GM19025 (cell line): ENCODE measurements at regions not wholly inside any gene's neighbourhood (a gene's known extent, or its start where the extent isn't known, plus 50 kb on each side); places are given as distances from the start of the nearest gene placed in this dataset.
A peak's percentile ranks its signal among the peaks of the same experiment; 100 is the strongest.

Source experiments
- ATAC-seq: cut with Tn5 transposase; IDR thresholded peaks from one replicate; pipeline ENCODE4 v1.9.1; 2021; ENCODE audit warnings: mild to moderate bottlenecking, low read depth, moderate library complexity; ENCODE audit not compliant: unreplicated experiment

- no peak for ATAC-seq
Observed at GRCh38 chr6:53744321-53744720, 50.5 kb upstream of the LRRC1 start.

GRCh38 chr6:53741034-53741823 is 53.6 kb upstream of the LRRC1 start:
- ATAC-seq = no peak

- no peak for ATAC-seq
Observed at GRCh38 chr6:53737746-53738145, 57.1 kb upstream of the LRRC1 start.

GRCh38 chr6:53735896-53736295 is 58.9 kb upstream of the LRRC1 start:
- no peak for ATAC-seq

- no peak for ATAC-seq
Observed at GRCh38 chr6:53734473-53735299, 60.1 kb upstream of the LRRC1 start.

- ATAC-seq = no peak
Observed at GRCh38 chr6:53731866-53732636, 62.8 kb upstream of the LRRC1 start.

GRCh38 chr6:53730767-53731166 is 64.0 kb upstream of the LRRC1 start:
- ATAC-seq = no peak

- no peak for ATAC-seq
Observed at GRCh38 chr6:53728570-53729194, 63.1 kb upstream of the KLHL31 start.

- no peak for ATAC-seq
Observed at GRCh38 chr6:53727748-53728147, 62.2 kb upstream of the KLHL31 start.

- ATAC-seq = peak; percentile 94
Observed at GRCh38 chr6:53725791-53726575, 60.4 kb upstream of the KLHL31 start.

GRCh38 chr6:53724501-53724900 is 58.9 kb upstream of the KLHL31 start:
- ATAC-seq = no peak

GRCh38 chr6:53723331-53723730 is 57.8 kb upstream of the KLHL31 start:
- no peak for ATAC-seq

GRCh38 chr6:53721766-53722165 is 56.2 kb upstream of the KLHL31 start:
- ATAC-seq = no peak

- peak; percentile 97 for ATAC-seq
Observed at GRCh38 chr6:53718597-53719460, 53.3 kb upstream of the KLHL31 start.

- ATAC-seq = no peak
Observed at GRCh38 chr6:53717566-53717965, 52.0 kb upstream of the KLHL31 start.

- no peak for ATAC-seq
Observed at GRCh38 chr6:53715434-53715833, 49.9 kb upstream of the KLHL31 start.
